GM12878 (cell line): ENCODE measurements at regions not wholly inside any gene's neighbourhood (a gene's known extent, or its start where the extent isn't known, plus 50 kb on each side); places are given as distances from the start of the nearest gene placed in this dataset.

Experiments used
- ATAC-seq: fragments of 200-7000 bp; cut with Tn5 transposase; 3 replicates; pipeline ENCODE4 v1.9.1; 2020; ENCODE audit warnings: mild to moderate bottlenecking, moderate library complexity
- BruUV-seq: library from RNA; stranded (reverse); fragments of 400-500 nt; replicated peaks from 2 replicates; lab custom pipeline; 2021; lab: Mats Ljungman, UMichigan
- CTCF ChIA-PET: fragments of 300-600 bp; sonication (Branson Sonifier 250); formaldehyde crosslinking; extraction: SDS; loops from one replicate; lab custom pipeline; 2021; ENCODE audit warnings: inconsistent platforms; lab: Yijun Ruan, JAX
- POLR2A ChIA-PET: fragments of 350-600 bp; formaldehyde crosslinking; extraction: SDS; loops from one replicate; lab custom pipeline; 2021; ENCODE audit warnings: inconsistent platforms; lab: Charles Lee
- RAD21 ChIA-PET: fragments of 300-600 bp; sonication (Branson Sonifier 250); formaldehyde crosslinking; loops from one replicate; lab custom pipeline; 2023; ENCODE audit warnings: antibody characterized with exemption; ENCODE audit not compliant: unreplicated experiment; lab: Charles Lee
- SMC1A ChIA-PET: fragments of 300-600 bp; sonication (Branson Sonifier 250); formaldehyde crosslinking; loops from one replicate; lab custom pipeline; 2023; ENCODE audit not compliant: unreplicated experiment, uncharacterized antibody; lab: Charles Lee
- DNase-seq: peaks from one replicate; pipeline ENCODE4 v3.0.0-alpha.2; 2011; ENCODE audit warnings: low read depth, low spot score
- FAIRE-seq: peaks from 3 replicates; lab custom pipeline; 2011; peaks lifted over from hg19 to GRCh38; lab: Jason Lieb, UNC
- H2AFZ ChIP-seq: 2 replicates; pipeline ENCODE4 v1.6.0; 2011; ENCODE audit warnings: low read depth, low read length, control low read depth; ENCODE audit not compliant: control insufficient read depth
- H3K27ac ChIP-seq: 2 replicates; pipeline ENCODE4 v1.5.1; 2011; ENCODE audit warnings: control low read depth; ENCODE audit not compliant: control insufficient read depth, insufficient read depth
- H3K27me3 ChIP-seq, 2 experiments: replicated peaks in 1 of 2; 2 replicates each; pipeline versions ENCODE4 v1.6.0 to v1.6.1; 2011; ENCODE audit warnings: low read length in 1 of 2; ENCODE audit not compliant: control insufficient read depth in 2 of 2, insufficient read depth in 2 of 2
- H3K36me3 ChIP-seq, 2 experiments: 2 replicates each; pipeline ENCODE4 v1.5.1; 2011; ENCODE audit warnings: low read length in 1 of 2; ENCODE audit not compliant: control insufficient read depth in 2 of 2, insufficient read depth in 2 of 2
- H3K4me1 ChIP-seq: 2 replicates; pipeline ENCODE4 v1.6.1; 2011; ENCODE audit warnings: mild to moderate bottlenecking, low read length, moderate library complexity, mixed read lengths; ENCODE audit not compliant: control insufficient read depth, insufficient read depth
- H3K4me2 ChIP-seq: 2 replicates; pipeline ENCODE4 v1.6.0; 2011; ENCODE audit warnings: control low read depth; ENCODE audit not compliant: control insufficient read depth, insufficient read depth
- H3K4me3 ChIP-seq: fragments of 200-600 bp; sonication (generic); 2 replicates; pipeline ENCODE4 v1.5.1; 2016
- H3K79me2 ChIP-seq: 2 replicates; pipeline ENCODE4 v1.6.0; 2011; ENCODE audit warnings: low read length; ENCODE audit not compliant: control insufficient read depth, insufficient read depth
- H3K9ac ChIP-seq: 2 replicates; pipeline ENCODE4 v1.8.0; 2011; ENCODE audit warnings: low read length, control low read depth, mixed read lengths; ENCODE audit not compliant: control insufficient read depth, insufficient read depth
- H3K9me3 ChIP-seq: replicated peaks from 3 replicates; pipeline ENCODE4 v1.5.1; 2011; ENCODE audit warnings: mild to moderate bottlenecking, low read length; ENCODE audit not compliant: control insufficient read depth, insufficient read depth
- H4K20me1 ChIP-seq: 2 replicates; pipeline ENCODE4 v1.6.0; 2011; ENCODE audit not compliant: control insufficient read depth, insufficient read depth
- HDAC2 ChIP-seq: fragments of 200-600 bp; sonication (generic); IDR thresholded peaks from 2 replicates; pipeline ENCODE4 v1.6.1; 2017
- MEF2A ChIP-seq: IDR thresholded peaks from 2 replicates; pipeline ENCODE4 v1.6.1; 2011; ENCODE audit warnings: low read depth, mild to moderate bottlenecking, low read length, moderate library complexity; ENCODE audit not compliant: insufficient read depth
- MLLT1 ChIP-seq: fragments of 450-650 bp; IDR thresholded peaks from 2 replicates; pipeline ENCODE4 v1.6.1; 2016; ENCODE audit warnings: mild to moderate bottlenecking
- TCF12 ChIP-seq: IDR thresholded peaks from 2 replicates; pipeline ENCODE4 v1.6.1; 2011; ENCODE audit warnings: low read depth, mild to moderate bottlenecking, low read length
- WGBS: methylation state at CpG from one replicate; pipeline ENCODE4 v1.1.6; 2016; ENCODE audit warnings: low lambda C conversion rate; ENCODE audit not compliant: insufficient replicate concordance, insufficient coverage; ENCODE audit errors: missing lambda C conversion rate; 5-methylcytosine and 5-hydroxymethylcytosine counted together
- in situ Hi-C: fragments of 300-500 bp; cut with MboI; formaldehyde crosslinking; loops from 9 replicates; pipeline ENCODE4 v1.14.3; 2018; ENCODE audit warnings: mixed read lengths
- intact Hi-C: fragments of 100-400 bp; cut with micrococcal nuclease; formaldehyde crosslinking; loops from one replicate; pipeline ENCODE4 v1.14.2; 2022; ENCODE audit not compliant: unreplicated experiment
- TF ChIP-seq, protein P1 (sequence below): fragments of 450-650 bp; IDR thresholded peaks from 2 replicates; pipeline ENCODE4 v1.6.1; 2017; ENCODE audit warnings: mild to moderate bottlenecking, low read depth, inconsistent platforms; ENCODE audit not compliant: poor library complexity, severe bottlenecking

DNA sequence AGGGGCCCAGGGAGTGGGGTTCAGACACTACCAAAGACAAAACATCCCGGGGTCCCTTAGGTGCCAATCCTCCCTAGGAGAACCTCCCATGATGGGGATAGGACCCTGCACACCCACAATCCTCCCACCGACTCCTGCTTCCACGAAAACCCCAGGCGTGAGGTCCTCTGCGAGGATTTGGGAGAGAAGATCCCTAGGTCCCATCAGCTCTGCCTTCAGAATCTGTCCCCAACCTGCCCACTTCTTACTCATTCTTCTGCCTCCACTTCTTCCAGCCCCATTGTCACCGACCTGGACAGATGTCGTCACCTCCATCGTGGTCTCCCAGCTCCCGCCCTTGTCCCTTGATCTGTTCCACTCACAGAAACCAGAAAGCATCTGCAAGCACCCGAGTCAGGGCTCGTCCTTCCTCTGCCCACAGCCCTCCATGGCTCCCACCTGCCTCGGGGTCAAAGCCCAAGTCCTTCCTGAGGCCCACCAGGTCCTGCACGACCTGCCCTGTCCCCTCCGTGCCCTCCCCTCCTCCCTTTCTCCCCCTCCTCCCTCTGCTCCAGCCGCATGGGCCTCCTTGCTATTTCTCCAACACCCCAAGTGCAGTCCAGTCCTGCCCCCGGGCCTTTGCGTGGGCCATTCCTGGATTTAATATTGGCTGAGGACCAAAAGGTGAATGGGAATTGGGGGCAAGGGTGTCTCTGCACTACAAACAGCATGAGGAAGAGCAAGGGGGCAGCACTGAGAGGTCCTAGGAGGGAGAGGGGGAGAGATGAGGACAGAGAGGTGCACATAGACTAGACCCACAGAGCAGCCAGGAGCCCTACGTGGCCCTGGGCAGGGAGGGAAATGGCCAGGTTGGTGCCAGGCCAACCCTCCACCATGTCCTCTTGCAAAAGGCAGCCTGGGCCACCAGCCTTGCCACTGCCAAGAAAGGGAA is 51.3 kb downstream of the PTPRS start:
- Histone ChIP-seq H3K4me1 (peaks cover 24% of the 10 kb centered on the region), H3K4me3 (no peak overlapping the region), H3K9me3 (no peaks in the 10 kb centered on the region; the same call in 2 of the 3 replicates), H3K27ac (no peak overlapping the region), H4K20me1 (peaks cover 2% of the 10 kb centered on the region; the same call in 1 of the 2 replicates), H3K27me3 (peaks cover 0 to 4% of the 10 kb centered on the region in 2 experiments; a peak in 2 of 4 replicates), H3K79me2 (no peaks in the 10 kb centered on the region), H3K9ac (no peak overlapping the region), H2AFZ (no peak overlapping the region), H3K36me3 (peaks cover 0 to 2% of the 10 kb centered on the region in 2 experiments; a peak in 1 of 4 replicates), H3K4me2 (no peak overlapping the region)
- DNase-seq (no peak), FAIRE-seq (no peak), ATAC-seq (no peak)
- in situ Hi-C loops = no loop called here
- SMC1A ChIA-PET = interaction anchor here (0.6 to 1.0 kb wide), 3 partner anchors 13 to 62 kb away, joined by 3 to 5 read pairs (median 3); no protein-coding TSS in a partner anchor
- peak; percentile 28; the same call in 1 of the 2 replicates for TF ChIP-seq MLLT1
- no peak for TF ChIP-seq MEF2A
- intact Hi-C loops = loop anchor here (10.0 kb wide), 1 partner anchor 45 kb away; no protein-coding TSS in a partner anchor
- WGBS = 46% methylated on average over 16 of the region's 18 CpGs
- RAD21 ChIA-PET = no interaction called here
- no TSS peak for BruUV-seq
- CTCF ChIA-PET = interaction anchor here (0.6 to 0.9 kb wide), 3 partner anchors 13 to 1065 kb away, joined by 3 to 4 read pairs (median 3); no protein-coding TSS in a partner anchor
- POLR2A ChIA-PET = no interaction called here

GRCh38 chr19:5288347-5288739 is 52.3 kb downstream of the PTPRS start:
- H2AFZ ChIP-seq = no peak overlapping the region
- 4% methylated on average over 4 of the region's 4 CpGs for WGBS
- TF ChIP-seq TCF12 = peak; percentile 28; the same call in 1 of the 2 replicates
- no peak for TF ChIP-seq HDAC2
- TF ChIP-seq, protein P1, sequence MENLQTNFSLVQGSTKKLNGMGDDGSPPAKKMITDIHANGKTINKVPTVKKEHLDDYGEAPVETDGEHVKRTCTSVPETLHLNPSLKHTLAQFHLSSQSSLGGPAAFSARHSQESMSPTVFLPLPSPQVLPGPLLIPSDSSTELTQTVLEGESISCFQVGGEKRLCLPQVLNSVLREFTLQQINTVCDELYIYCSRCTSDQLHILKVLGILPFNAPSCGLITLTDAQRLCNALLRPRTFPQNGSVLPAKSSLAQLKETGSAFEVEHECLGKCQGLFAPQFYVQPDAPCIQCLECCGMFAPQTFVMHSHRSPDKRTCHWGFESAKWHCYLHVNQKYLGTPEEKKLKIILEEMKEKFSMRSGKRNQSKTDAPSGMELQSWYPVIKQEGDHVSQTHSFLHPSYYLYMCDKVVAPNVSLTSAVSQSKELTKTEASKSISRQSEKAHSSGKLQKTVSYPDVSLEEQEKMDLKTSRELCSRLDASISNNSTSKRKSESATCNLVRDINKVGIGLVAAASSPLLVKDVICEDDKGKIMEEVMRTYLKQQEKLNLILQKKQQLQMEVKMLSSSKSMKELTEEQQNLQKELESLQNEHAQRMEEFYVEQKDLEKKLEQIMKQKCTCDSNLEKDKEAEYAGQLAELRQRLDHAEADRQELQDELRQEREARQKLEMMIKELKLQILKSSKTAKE = no peak
- CTCF ChIA-PET = no interaction called here
- H3K9ac ChIP-seq = no peak overlapping the region
- SMC1A ChIA-PET = interaction anchor here (1.0 kb wide), 1 partner anchor 12 kb away, joined by 5 read pairs; no protein-coding TSS in a partner anchor
- H3K27ac ChIP-seq = no peak overlapping the region
- ATAC-seq (no peak), DNase-seq (no peak), FAIRE-seq (no peak)
- H3K4me1 ChIP-seq = peaks cover 24% of the 10 kb centered on the region
- no peaks in the 10 kb centered on the region; the same call in 2 of the 3 replicates for H3K9me3 ChIP-seq
- H3K79me2 ChIP-seq = no peaks in the 10 kb centered on the region
- RAD21 ChIA-PET = no interaction called here
- H3K4me3 ChIP-seq = no peak overlapping the region
- BruUV-seq = no TSS peak
- peaks cover 0 to 2% of the 10 kb centered on the region in 2 experiments; a peak in 1 of 4 replicates for H3K36me3 ChIP-seq
- H3K4me2 ChIP-seq = no peak overlapping the region
- H3K27me3 ChIP-seq = peaks cover 0 to 4% of the 10 kb centered on the region in 2 experiments; a peak in 2 of 4 replicates
- H4K20me1 ChIP-seq = peaks cover 2% of the 10 kb centered on the region; the same call in 1 of the 2 replicates
- intact Hi-C loops = loop anchor here (10.0 kb wide), 1 partner anchor 46 kb away; no protein-coding TSS in a partner anchor
- POLR2A ChIA-PET = no interaction called here
- in situ Hi-C loops = no loop called here
